Hepatic stellate cell (primary cell): ENCODE measurements at regions not wholly inside any gene's neighbourhood (a gene's known extent, or its start where the extent isn't known, plus 50 kb on each side); places are given as distances from the start of the nearest gene placed in this dataset.

Source experiments
- DNase-seq: peaks from one replicate; pipeline ENCODE4 v3.0.0; 2011; ENCODE audit warnings: low spot score

DNA sequence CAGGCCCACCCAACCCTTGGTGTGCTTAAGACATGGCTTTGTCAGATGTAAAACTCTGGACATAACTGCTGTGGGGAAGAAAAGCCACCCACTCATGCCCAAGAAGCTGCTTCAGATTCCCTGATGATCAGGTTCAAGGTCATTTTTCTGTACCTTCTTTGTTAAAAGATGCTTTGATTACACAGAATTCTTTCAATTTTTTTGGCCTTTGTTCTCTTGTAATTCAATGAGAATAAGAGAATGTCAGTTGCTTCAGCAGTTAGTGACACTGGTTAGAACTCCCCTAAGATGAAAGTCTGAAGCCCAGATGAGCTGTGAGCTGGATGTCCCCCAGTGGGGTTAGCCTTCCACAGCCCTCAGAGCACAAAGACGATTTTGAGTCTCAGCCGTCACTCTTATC, 152.7 kb downstream of the CHRM3 start:
- no peak for DNase-seq

DNA sequence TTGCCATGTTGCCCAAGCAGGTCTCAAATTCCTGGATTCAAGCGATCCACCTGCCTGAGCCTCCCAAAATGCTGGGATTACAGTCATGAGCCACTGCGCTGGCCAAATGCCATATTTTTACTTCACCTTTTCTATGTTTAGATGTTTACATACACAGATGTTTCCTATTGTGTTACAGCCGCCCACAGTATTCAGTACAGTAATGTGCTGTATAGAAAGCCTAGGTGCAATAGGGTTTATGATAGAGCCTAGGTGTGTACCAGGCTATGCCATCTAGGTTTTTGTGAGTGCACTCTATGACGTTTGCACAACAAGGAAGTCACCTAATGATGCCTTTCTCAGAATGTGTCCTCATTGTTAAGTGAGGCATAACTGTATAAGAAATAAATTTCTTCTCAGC, 153.4 kb downstream of the CHRM3 start:
- no peak for DNase-seq

DNA sequence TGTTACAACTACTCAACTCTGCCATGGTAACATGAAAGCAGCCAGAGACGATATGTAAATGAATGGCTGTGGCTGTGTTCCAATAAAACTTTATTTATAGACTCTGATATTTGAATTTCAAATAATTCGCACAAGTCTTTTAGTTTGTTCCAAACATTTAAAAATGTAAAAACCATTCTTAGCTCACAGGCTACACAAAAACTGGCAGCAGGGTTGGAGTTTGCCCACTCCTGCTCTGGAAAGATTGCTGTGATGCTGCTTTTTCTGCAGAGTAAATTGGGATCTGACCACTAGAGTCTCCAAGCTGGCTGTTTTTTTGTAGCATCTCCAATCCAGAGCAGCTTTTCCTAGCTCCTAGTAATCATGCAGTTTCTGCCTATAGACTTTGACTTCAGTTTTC, 157.5 kb downstream of the CHRM3 start:
- DNase-seq = no peak

DNA sequence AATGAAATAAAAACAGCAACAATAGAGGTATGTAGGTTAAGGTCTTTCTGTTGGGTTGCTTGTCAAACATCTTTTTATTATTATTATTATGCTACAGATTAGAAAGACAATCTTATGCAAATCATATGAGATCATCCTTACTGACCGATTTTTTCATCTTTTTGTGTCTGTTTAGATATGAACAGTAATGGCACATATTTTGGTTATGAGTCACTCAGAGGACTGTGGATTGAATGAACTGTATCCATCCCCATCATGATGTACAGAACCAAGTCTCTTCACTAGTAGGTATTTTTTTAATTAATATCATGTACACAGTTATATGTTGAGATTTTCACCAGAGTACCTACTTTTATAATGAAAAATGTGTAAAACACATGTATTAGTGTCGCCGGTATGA, 159.1 kb downstream of the CHRM3 start:
- DNase-seq = no peak

DNA sequence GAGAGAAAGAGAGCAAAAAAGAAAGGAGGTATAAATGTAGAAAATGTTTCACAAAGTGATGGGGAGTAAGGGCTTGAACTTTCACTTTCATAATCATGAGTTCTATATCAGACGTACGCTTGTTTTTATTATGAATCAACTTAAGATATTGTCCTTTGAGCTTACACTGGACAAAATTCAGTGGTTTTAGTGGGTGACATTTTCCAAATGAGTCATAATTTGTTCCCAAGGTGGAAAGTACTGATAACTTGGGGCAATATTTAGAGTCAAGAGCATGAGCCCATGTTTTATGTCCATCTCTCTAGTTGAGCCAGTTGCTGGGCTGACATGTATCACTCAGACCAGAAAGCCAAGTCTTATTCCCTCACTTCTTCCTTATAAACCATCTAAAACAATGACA, 161.6 kb downstream of the CHRM3 start:
- DNase-seq = no peak

DNA sequence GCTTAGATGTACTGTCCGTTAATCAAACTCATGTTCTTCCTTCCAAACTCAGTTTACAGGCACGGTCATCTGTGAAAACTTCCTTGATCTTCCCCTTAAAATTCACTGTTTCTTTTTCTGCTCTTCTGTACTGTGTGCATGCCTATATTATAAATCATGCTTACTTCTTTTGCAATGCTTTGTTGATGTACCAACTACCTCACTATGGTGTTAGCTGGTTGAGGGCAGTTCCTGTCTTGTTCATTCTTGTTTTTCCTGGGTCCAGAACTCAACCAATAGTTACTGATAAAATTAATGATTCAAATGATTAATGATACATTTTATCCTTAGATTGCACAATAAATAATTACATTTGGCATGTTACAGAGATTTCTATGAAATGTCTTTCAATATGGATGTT, 163.8 kb downstream of the CHRM3 start:
- DNase-seq = no peak

DNA sequence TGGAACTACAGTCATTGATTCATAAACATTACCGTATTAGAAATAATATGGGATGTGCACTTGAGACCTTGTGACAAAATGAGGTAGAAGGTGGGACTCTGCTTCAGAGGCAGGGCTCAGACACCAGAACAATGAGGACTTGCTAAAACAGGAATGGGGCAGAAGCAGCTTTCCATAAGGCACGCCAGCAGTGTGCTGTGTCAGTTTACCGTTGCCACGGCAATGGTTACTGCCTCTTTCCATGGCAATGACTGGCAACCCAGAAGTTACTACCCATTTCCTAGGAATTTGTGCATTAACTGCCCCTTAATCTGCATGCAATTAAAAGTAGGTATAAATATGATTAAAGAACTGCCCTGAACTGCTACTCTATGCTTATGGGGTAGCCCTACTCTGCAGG, 169.0 kb downstream of the CHRM3 start:
- DNase-seq = no peak

DNA sequence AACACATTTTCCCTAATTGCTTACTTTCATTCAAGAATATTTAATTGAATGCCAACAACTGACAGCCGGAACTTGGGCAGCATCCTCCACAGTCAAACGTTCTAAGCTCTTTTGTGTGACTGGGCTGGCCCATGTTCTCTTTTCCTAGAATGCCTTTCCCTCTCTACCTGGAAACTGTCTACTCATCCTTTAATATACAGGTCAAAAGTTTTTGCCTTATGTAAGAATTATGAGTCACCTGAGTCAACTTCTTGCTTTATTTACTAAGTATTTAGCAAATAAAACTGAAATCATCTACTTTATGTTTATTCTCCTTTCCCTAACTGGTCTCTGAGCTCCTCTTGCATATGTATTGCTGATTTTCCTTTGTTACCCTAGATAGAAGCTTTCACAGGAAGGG, 172.2 kb downstream of the CHRM3 start:
- no peak for DNase-seq

DNA sequence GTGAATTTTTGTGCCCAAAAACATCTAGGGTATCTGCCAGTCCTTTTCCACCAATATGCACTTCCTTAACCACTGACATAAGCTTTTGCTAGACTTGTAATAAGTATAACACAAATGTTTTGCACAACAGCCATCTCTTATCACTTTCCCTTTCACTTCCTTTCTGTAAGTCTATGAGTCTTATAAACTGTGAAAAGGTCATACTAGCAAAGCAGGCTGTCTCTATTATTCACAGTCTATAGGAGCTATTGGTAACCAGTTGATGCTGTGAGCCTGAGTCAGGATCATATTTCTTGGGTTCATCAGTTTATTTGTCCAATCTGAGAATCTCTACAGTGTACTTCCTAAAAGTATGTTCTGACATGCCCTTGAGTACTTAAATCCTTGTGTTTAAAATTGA, 172.6 kb downstream of the CHRM3 start:
- DNase-seq = no peak

DNA sequence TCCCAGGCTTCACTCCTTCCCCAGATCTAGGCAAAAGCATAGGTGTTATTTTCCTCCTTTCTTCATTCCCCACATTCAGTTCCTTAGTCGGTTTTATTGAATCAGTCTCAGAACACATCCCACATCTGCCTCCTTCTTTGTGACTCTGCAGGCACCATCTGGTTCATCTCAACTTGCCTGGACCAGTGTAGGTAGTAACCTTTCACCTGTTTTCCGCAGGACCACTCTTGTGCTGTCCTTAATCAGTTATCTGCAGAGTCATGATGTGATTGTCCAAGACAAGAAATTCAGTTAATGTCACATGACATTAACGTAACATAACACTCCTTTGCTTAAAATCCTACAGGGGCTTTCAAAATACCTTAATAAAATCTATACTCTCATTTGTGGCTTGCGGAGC, 174.6 kb downstream of the CHRM3 start:
- DNase-seq = no peak

DNA sequence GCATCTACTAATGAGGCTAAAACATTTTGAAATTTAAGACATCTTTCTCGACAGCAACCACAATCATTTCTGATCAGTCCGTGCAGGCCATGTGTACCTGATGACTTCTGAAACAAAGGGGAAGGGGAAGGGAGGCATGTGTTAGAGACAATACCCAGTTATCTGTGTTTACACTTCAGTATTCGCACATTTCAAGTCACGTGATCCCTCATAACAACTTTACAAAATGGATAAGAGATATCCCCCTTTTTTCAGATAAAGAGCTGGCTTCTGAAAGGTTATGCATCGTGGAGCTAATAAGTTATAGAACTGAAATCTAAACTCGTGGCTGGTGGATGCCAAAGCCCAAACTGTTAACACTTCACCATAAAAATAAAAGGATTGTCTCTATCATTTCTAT, 175.7 kb downstream of the CHRM3 start:
- no peak for DNase-seq

DNA sequence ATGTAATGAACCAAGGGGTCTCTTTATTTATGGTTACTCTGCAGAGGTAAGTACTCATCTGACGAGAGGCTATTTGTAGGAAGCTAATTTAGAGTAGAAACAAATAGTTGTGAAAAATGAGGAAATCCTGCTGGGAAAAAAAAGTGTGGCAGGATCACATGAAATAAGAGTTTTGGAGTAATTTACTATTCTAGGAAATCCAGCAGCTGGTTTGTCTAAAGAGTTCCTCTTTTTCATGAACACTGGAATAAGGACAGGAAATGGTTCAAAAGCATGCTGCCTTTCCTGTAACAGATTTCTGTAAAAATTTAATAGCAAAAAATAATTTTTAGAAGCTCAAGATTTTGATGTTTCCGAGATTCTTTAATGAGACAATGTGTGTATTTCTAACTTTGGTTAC, 177.3 kb downstream of the CHRM3 start:
- no peak for DNase-seq

DNA sequence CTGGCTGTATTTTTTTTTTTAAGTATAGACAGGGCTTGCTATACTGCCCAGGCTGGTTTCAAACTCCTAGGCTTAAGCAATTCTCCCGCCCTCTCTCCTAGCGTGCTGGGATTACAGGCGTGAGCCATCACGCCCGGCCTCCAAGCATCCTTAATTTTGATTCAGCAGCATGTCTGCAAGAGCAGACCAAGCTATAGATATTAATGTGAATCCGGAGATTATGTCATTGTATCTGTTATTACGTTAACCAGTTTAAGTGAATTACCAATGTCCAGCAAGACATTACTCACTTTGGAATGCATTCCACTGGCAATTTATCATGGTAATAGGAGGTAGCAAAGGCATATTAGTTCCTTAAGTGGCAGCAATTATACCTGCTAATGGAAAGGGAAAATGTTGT, 179.7 kb downstream of the CHRM3 start:
- no peak for DNase-seq

DNA sequence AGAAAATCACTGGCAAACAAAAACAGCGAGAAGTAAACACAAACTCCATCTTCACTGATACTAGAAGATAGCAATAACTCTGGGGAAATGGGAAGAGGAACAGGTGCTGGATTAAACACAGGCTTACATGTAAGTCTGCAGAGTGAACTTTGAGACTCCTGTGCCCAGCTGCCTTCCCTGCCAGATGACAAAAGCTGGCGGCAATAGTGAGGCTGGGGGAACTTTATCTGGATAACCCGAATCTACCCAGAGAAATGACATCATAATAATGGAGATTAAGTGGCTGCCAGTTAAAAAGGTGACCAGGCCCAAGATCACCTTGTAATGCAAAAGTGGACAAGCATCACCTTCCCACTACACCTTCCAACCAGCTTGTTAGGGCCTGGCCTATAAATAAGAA, 184.5 kb downstream of the CHRM3 start:
- DNase-seq = no peak

DNA sequence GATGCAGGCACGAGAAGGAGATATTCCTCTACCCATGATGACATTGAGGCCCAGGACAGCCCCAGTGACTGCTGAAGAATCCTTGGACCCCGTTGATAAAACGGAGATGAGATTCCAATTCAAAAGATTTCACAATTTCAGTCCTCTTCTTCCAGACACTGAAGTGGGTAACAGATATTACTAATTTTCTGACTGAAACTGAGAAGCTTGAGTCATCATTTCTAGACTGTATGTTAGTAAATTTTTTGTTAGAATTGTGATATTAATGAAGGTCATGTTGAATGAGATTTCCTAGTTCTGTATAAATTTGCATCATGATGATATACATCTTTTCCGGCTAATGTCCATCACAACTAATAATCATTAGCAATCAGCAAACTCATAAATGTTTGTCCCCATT, 185.8 kb downstream of the CHRM3 start:
- no peak for DNase-seq

DNA sequence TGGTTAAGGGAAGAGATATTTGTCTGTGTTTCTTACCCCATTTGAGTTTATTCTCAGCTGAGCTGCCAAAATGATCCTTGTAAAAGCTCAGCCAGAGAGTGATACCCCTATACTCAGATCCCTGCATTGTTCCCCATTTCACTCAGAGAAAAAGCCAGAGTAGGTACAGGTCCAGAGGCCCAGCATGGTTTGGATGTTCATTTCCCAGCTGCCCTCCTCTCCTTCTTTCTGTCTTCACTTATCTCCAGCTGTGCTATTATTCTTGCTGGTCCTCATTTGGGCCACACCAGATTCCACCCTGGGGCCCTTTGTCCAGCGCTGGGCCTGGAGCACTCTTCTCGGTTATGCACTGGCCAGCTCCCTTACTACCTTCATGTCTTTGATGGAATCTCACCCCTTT, 187.7 kb downstream of the CHRM3 start:
- no peak for DNase-seq

DNA sequence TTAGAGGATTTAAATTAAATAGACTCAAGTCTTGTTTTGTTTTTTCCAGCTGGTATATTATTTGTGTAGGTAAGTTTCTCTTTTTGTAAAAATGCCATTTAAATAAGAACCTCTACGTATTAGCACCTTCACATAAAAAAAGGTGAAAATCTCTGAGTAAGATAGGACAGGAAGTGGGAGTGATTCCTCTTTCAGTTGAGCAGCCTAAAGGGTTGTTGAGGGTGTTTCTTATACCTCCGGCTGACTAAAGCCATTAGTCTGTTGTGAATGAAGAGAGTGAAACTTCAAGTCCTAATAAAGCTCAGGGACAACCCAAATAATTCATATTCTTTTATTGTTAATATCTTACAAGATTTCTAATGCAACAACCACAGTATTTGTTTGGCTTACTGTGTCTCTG, 188.7 kb downstream of the CHRM3 start:
- no peak for DNase-seq

DNA sequence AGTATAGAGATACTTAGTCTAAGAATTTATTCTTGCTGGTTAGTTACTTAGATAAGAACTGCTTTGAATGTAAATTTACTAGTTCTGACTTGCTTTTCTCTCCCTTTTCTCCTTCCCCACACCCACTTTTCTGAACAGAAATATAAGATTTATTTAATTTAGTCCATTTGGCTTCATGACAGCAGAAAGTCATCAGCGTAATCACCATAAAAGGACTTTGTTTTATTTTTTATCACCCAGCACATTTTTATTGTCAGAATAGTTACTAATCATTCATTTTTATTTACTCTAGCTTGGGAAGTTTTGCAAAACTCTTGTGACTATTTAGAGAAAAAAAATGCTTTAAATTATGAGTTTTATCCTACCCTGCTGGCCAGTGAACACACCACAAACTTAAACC, 197.2 kb downstream of the CHRM3 start:
- DNase-seq = no peak

DNA sequence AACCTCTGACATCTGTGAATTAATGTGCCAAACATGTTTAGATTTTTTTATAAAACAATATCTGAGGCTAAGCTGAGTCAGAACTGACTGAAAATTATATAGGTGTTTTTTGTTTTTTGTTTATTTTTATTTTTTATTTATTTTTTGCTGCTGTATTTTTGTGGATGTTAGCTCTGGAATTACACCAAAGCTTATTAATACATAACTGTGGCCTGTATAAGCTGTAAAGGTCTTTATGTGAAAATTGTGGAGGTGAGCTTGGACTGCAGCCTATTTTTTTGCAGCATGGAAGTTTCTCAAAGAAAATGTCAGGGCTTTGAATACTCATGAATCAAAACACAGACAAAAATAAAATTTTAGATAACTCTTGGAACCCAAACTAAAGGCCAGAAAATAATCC, 199.8 kb downstream of the CHRM3 start:
- no peak for DNase-seq

DNA sequence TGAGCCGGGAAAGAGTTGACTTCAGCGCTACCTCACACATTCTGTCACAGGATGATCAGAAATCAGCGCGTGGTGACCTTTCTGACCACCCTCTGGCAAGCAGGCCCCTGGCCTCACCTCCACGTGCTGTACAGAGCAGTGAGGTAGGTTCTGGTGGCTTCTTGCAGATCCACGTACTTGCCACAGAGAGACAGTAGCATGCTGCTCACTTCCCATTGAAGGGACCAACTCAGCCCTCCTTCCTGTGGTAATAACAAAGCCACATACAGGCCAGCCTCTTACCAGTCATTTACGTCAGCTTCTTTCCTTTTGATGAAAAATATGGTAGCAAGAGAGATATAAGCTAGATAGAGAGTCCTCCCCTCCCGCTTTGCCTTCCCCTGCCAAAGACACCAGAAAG, 200.7 kb downstream of the CHRM3 start:
- no peak for DNase-seq

DNA sequence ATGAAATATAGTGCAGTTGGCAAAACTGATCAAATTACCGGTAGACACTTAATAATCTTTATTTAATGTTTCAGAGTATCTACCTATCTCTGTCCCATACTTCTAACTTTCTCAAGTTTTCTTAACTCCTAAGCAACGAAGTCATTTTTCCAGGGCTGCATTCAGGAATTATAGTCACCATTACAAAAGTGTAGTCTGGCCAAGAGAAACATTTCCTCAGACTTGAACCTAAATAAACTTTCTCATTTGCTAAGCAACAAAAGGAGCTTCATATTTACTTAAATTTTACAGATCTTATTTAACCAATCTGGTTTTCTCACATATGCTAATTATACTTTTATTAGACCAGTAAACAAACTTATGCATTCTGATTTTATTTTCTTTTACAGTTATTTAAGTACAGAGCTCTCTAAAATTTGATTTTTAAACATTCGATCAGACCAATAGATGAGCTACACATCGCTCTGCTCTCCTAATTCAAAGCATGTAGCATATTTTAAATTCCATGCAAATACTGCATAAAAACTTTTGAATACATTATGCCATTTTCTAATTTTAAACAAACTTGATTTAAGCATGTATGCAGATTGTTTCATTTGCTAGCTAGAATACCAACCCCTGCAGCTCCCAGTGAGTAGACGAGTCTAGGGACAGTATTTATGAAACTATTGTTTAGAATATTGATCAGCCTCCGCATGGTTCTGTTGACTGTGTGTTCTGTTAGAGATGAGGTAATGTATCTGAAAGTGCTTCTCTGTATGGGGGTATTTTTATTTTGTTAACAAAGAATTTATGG, 201.4 kb downstream of the CHRM3 start:
- no peak for DNase-seq

DNA sequence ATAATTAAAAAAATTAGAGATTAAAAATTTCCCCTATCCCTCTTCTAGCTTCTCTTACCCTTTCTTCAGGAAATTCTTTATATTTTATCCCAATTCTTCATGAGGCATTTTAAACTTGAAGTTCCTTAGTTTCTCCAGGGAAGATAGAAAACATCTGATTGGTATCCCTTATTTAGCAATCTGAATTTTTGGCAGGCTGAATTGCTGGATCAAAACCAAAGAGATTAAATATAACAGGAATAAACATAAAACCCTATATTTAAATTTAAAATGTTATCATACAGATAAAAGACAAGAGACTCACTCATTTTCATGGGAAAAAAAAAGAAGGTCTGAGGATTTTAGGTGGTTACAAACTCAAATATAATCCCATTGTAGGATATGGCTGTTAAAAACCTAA, 204.2 kb downstream of the CHRM3 start:
- DNase-seq = no peak

DNA sequence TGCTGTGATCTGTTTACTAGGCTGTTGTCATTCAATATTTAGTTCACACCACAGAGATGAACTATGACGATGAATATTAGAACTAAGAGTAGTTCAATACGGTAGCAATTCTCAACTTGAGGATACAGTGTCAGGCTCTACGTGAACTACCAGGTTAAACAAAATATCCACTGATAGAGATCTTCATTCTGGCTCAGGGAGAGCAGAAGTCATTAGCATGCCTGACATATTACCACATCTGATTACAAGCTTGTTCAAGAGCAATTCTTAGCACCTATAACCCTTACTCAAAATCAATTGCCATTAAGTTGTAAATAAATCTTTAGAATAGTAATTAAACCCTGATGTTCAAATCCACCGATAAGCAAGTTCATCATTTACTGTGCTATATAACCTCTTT, 207.2 kb downstream of the CHRM3 start:
- DNase-seq = no peak

DNA sequence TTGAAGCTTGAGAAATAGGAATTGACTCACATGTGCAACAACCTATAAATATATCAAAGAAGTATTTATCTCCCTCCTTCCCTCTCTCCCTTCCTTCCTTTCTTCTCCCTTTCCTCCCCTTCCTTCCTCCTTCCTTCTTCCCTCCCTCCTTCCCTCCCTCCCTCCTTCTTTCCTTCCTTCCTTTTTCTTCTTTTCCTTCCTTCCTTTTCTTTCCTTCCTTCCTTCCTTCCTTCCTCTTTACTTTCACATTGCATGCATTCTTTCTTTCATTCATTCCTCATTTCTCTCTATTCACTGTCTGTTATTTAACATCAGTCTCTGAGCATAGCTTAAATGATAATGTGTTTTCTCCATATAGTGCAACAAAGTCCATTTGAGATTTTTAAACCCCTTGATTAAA, 214.2 kb downstream of the CHRM3 start:
- no peak for DNase-seq

DNA sequence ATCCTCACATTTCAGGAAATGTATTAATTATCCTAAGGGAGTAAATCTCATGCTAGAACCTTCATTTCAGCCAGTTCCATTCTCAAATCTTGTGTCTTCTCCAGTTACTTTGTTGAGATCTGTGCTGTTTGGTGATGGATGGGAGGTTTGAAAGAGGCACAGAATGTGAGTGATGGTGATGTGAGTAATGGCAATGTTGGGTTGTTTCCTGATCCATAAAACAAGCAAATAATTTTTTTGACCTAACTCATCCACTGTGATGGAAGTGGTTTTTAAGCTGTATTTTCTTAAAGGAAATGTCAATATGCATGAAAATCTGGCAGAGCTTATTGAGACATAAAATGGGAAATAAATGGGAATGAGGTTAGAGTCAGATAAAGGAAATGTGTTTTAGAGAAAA, 214.7 kb downstream of the CHRM3 start:
- DNase-seq = no peak
